Mammary epithelial cell (primary cell): ENCODE measurements at regions not wholly inside any gene's neighbourhood (a gene's known extent, or its start where the extent isn't known, plus 50 kb on each side); places are given as distances from the start of the nearest gene placed in this dataset.

Experiments
- CTCF ChIP-seq, 2 donors: IDR thresholded peaks in 1 of 2; conservative IDR thresholded peaks in 1 of 2; 2 replicates each; pipeline ENCODE4 v1.5.1; 2011 to 2012; ENCODE audit warnings: inconsistent platforms in 2 of 2, low read length in 2 of 2, mild to moderate bottlenecking in 2 of 2, control low read depth in 1 of 2, low read depth in 1 of 2; ENCODE audit not compliant: insufficient read depth in 1 of 2; ENCODE audit errors: extremely low read depth in 1 of 2
- EZH2 ChIP-seq: IDR thresholded peaks from 2 replicates; pipeline ENCODE4 v1.6.1; 2012; ENCODE audit warnings: low read length, inconsistent platforms, borderline replicate concordance

- no peak for TF ChIP-seq CTCF (conservative IDR thresholded peaks at IDR 0.05 in 1 of 2, IDR thresholded peaks at IDR 0.05 in 1 of 2; ENCODE audit: extremely low read depth in 1 of 2, insufficient read depth in 1 of 2, low read depth in 1 of 2, low read length in 2 of 2)
- TF ChIP-seq EZH2, result no peak
Observed at GRCh38 chr12:83573671-83574070, 887.0 kb downstream of the TMTC2 start.
